Keratinocyte (primary cell): ENCODE measurements at regions not wholly inside any gene's neighbourhood (a gene's known extent, or its start where the extent isn't known, plus 50 kb on each side); places are given as distances from the start of the nearest gene placed in this dataset.

ENCODE experiments used
- DNase-seq: peaks from one replicate; pipeline ENCODE4 v3.0.0-alpha.2; 2011; ENCODE audit warnings: low read depth, missing footprints, low spot score
- FAIRE-seq: peaks from 2 replicates; lab custom pipeline; 2011; peaks lifted over from hg19 to GRCh38; lab: Jason Lieb, UNC
- H2AFZ ChIP-seq: 2 replicates; pipeline ENCODE4 v1.6.0; 2012; ENCODE audit warnings: low read length, control low read depth, inconsistent platforms; ENCODE audit not compliant: control insufficient read depth
- H3K27ac ChIP-seq: 2 replicates; pipeline ENCODE4 v1.5.1; 2011; ENCODE audit warnings: low read length; ENCODE audit not compliant: control insufficient read depth, insufficient read depth
- H3K27me3 ChIP-seq: 3 replicates; pipeline ENCODE4 v1.6.0; 2011; ENCODE audit warnings: low read length; ENCODE audit not compliant: control insufficient read depth, insufficient read depth; ENCODE audit errors: extremely low read depth
- H3K36me3 ChIP-seq, 2 experiments: 2 replicates in 1 of 2; 3 replicates in 1 of 2; pipeline ENCODE4 v1.5.1; 2011; ENCODE audit warnings: low read length in 2 of 2, mild to moderate bottlenecking in 1 of 2; ENCODE audit not compliant: control insufficient read depth in 2 of 2, insufficient read depth in 2 of 2; ENCODE audit errors: extremely low read depth in 1 of 2
- H3K4me1 ChIP-seq: 3 replicates; pipeline ENCODE4 v1.5.1; 2011; ENCODE audit warnings: low read length; ENCODE audit not compliant: control insufficient read depth, insufficient read depth; ENCODE audit errors: extremely low read depth
- H3K4me2 ChIP-seq: 3 replicates; pipeline ENCODE4 v1.6.0; 2011; ENCODE audit warnings: low read depth, low read length; ENCODE audit not compliant: control insufficient read depth, insufficient read depth; ENCODE audit errors: extremely low read depth
- H3K4me3 ChIP-seq, 3 experiments: fragments of 200-600 bp in 1 of 3; sonication (generic) in 1 of 3; 2 replicates in 2 of 3; 3 replicates in 1 of 3; pipeline ENCODE4 v1.5.1; 2011 to 2016; ENCODE audit warnings: low read length in 3 of 3, mild to moderate bottlenecking in 3 of 3, control low read depth in 2 of 3, inconsistent platforms in 1 of 3, low read depth in 1 of 3, mixed read lengths in 1 of 3, mixed run types in 1 of 3, moderate library complexity in 1 of 3; ENCODE audit not compliant: control insufficient read depth in 2 of 3, insufficient read depth in 2 of 3; ENCODE audit errors: extremely low read depth in 1 of 3
- H3K79me2 ChIP-seq: 2 replicates; pipeline ENCODE4 v1.6.0; 2012; ENCODE audit warnings: low read length; ENCODE audit not compliant: control insufficient read depth, insufficient read depth
- H3K9ac ChIP-seq: 3 replicates; pipeline ENCODE4 v1.6.0; 2011; ENCODE audit warnings: low read length; ENCODE audit not compliant: control insufficient read depth, insufficient read depth; ENCODE audit errors: extremely low read depth
- H3K9me1 ChIP-seq: 3 replicates; pipeline ENCODE4 v1.6.0; 2011; ENCODE audit warnings: low read length; ENCODE audit not compliant: control insufficient read depth, insufficient read depth; ENCODE audit errors: extremely low read depth
- H3K9me3 ChIP-seq: 2 replicates; pipeline ENCODE4 v1.5.1; 2012; ENCODE audit warnings: low read depth, low read length; ENCODE audit not compliant: control insufficient read depth
- H4K20me1 ChIP-seq: 3 replicates; pipeline ENCODE4 v1.6.0; 2011; ENCODE audit warnings: low read length; ENCODE audit not compliant: control insufficient read depth, insufficient read depth; ENCODE audit errors: extremely low read depth
- EZH2 ChIP-seq: IDR thresholded peaks from one replicate; pipeline ENCODE4 v1.6.1; 2012; ENCODE audit warnings: inconsistent platforms, mild to moderate bottlenecking, low read length, moderate library complexity
- dilution Hi-C: fragments of 300-500 bp; cut with MboI; formaldehyde crosslinking; loops from one replicate; pipeline ENCODE4 v1.7.0; 2020; ENCODE audit warnings: low sequenced_read_pairs; ENCODE audit not compliant: extremely low pct_ligation_motif_present
- TF ChIP-seq, protein P1 (sequence below), 3 experiments: IDR thresholded peaks in 1 of 3; conservative IDR thresholded peaks in 1 of 3; optimal IDR thresholded peaks in 1 of 3; 2 replicates in 2 of 3; 3 replicates in 1 of 3; pipeline versions ENCODE3 to v1.5.1; 2011; ENCODE audit warnings: low read length in 3 of 3, mild to moderate bottlenecking in 3 of 3, moderate library complexity in 2 of 3, control low read depth in 1 of 3, inconsistent platforms in 1 of 3; ENCODE audit not compliant: insufficient read depth in 2 of 3; ENCODE audit errors: extremely low read depth in 1 of 3

DNA sequence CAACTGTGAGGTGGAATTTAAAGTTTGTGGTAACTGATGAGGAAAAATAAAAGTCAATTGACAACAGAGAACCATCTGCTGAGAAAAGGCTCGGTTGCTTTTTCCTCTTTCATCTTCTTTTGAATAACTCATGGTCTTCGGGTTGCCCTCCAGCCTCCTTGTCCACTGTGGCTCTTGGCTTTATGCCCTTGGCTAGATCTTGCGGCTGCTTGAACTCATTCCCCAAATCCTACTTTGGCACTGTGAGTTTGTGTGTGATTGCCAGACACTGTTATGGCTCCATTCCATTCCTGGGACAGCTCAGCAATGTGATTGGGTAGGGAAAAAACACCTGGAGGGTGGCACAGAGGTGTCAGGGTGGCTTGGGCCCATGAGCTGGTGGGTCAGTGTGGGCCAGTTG lies 387.4 kb downstream of the DLEU7 start:
- Histone ChIP-seq H3K9ac (no peak overlapping the region), H3K36me3 (no peaks in the 10 kb centered on the region), H3K4me3 (no peak overlapping the region), H3K27me3 (no peaks in the 10 kb centered on the region), H3K9me3 (no peaks in the 10 kb centered on the region), H3K4me2 (no peak overlapping the region), H3K27ac (no peak overlapping the region), H3K79me2 (no peaks in the 10 kb centered on the region), H2AFZ (no peak overlapping the region), H4K20me1 (no peaks in the 10 kb centered on the region), H3K4me1 (no peaks in the 10 kb centered on the region), H3K9me1 (no peaks in the 10 kb centered on the region)
- no peak for FAIRE-seq
- dilution Hi-C loops = no loop called here
- TF ChIP-seq, protein P1, sequence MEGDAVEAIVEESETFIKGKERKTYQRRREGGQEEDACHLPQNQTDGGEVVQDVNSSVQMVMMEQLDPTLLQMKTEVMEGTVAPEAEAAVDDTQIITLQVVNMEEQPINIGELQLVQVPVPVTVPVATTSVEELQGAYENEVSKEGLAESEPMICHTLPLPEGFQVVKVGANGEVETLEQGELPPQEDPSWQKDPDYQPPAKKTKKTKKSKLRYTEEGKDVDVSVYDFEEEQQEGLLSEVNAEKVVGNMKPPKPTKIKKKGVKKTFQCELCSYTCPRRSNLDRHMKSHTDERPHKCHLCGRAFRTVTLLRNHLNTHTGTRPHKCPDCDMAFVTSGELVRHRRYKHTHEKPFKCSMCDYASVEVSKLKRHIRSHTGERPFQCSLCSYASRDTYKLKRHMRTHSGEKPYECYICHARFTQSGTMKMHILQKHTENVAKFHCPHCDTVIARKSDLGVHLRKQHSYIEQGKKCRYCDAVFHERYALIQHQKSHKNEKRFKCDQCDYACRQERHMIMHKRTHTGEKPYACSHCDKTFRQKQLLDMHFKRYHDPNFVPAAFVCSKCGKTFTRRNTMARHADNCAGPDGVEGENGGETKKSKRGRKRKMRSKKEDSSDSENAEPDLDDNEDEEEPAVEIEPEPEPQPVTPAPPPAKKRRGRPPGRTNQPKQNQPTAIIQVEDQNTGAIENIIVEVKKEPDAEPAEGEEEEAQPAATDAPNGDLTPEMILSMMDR (optimal IDR thresholded peaks at IDR 0.05 in 1 of 3, IDR thresholded peaks at IDR 0.05 in 1 of 3, conservative IDR thresholded peaks at IDR 0.05 in 1 of 3; ENCODE audit: extremely low read depth in 1 of 3, insufficient read depth in 2 of 3, low read length in 3 of 3) = no peak
- no peak for TF ChIP-seq EZH2
- no peak for DNase-seq

DNA sequence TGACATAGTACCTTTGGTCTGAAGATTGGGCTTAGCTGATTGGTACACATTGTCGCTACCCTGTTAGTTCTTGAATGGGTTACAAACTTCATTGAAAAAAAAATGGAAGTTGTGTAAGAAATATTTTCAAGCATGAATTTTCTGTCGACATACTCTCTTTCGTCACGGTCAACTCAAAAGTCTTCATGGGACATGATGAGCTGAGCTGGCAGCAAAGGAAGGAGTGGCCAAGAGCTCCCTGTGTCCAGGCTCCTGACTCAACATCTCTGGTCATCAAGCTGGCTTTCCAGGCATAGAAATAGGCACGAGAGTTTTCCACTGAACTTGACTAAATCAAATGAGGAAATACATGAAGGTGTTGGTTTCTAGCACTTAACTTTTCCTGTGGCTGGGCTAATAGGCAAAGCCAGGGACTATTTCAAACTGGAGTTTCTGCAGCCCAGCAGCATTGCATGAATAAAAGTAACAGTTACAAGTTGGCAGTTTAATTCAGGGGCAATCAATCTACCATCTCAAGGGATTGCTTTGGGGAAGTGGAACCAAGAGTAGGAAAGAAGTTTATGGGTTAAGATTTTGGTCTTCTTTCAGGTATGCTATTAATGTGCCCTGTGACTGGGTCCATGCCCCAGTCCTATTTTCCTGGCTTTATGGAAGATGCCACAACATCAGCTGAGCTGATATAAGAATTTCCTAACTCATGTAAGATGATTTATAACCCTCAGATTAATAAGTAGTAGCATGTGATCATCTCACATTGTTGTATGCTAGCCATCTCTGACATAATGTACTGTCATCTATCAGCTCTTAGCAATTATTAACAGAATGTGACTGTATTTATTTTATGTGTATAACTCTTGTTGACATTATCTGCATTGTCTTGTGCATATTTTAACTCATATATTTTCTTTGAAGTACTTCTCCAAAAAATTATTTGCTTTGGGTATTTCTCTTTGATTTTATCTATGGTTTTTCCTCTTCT lies 385.8 kb downstream of the DLEU7 start:
- Histone ChIP-seq H3K27ac (no peak overlapping the region), H3K4me1 (no peaks in the 10 kb centered on the region), H3K79me2 (no peaks in the 10 kb centered on the region), H3K9ac (no peak overlapping the region), H3K27me3 (no peaks in the 10 kb centered on the region), H3K36me3 (no peaks in the 10 kb centered on the region), H3K4me3 (no peak overlapping the region), H3K9me1 (no peaks in the 10 kb centered on the region), H3K9me3 (no peaks in the 10 kb centered on the region), H3K4me2 (no peak overlapping the region), H4K20me1 (no peaks in the 10 kb centered on the region), H2AFZ (no peak overlapping the region)
- dilution Hi-C loops = no loop called here
- DNase-seq (no peak), FAIRE-seq (no peak)
- TF ChIP-seq, protein P1 (optimal IDR thresholded peaks at IDR 0.05 in 1 of 3, IDR thresholded peaks at IDR 0.05 in 1 of 3, conservative IDR thresholded peaks at IDR 0.05 in 1 of 3; ENCODE audit: extremely low read depth in 1 of 3, insufficient read depth in 2 of 3, low read length in 3 of 3) = no peak
- TF ChIP-seq EZH2 = no peak
